Suprapubic skin (tissue), 4 donors: ENCODE measurements at regions not wholly inside any gene's neighbourhood (a gene's known extent, or its start where the extent isn't known, plus 50 kb on each side); places are given as distances from the start of the nearest gene placed in this dataset.

Experiments used
- DNase-seq, 2 donors: peaks; one replicate each; pipeline ENCODE4 v3.0.0-alpha.2; 2019; ENCODE audit warnings: low spot score in 2 of 2
- H3K27ac ChIP-seq: fragments of 200-600 bp; sonication (generic); one replicate; pipeline ENCODE4 v1.5.1; 2019
- H3K27me3 ChIP-seq: fragments of 200-600 bp; sonication (generic); one replicate; pipeline ENCODE4 v1.5.1; 2019
- H3K36me3 ChIP-seq: fragments of 200-600 bp; sonication (generic); one replicate; pipeline ENCODE4 v1.5.1; 2019
- H3K4me1 ChIP-seq: fragments of 200-600 bp; sonication (generic); one replicate; pipeline ENCODE4 v1.5.1; 2019
- H3K4me3 ChIP-seq: fragments of 200-600 bp; sonication (generic); one replicate; pipeline ENCODE4 v1.5.1; 2019; ENCODE audit warnings: mild to moderate bottlenecking
- H3K9me3 ChIP-seq: fragments of 200-600 bp; sonication (generic); one replicate; pipeline ENCODE4 v1.5.1; 2019
- EP300 ChIP-seq: sonication (generic); formaldehyde crosslinking; IDR thresholded peaks from one replicate; pipeline ENCODE4 v1.6.1; 2017; ENCODE audit warnings: antibody characterized with exemption
- POLR2A ChIP-seq, 2 donors: fragments of 450-650 bp; IDR thresholded peaks; one replicate each; pipeline ENCODE4 v1.6.1; 2017; ENCODE audit warnings: antibody characterized with exemption in 2 of 2, mild to moderate bottlenecking in 2 of 2, moderate library complexity in 2 of 2
- POLR2AphosphoS5 ChIP-seq, 3 donors: sonication (generic); formaldehyde crosslinking; IDR thresholded peaks; one replicate each; pipeline ENCODE4 v1.6.1; 2017; ENCODE audit warnings: antibody characterized with exemption in 3 of 3
- WGBS: methylation state at CpG from one replicate; pipeline ENCODE4 v1.1.5; 2018; 5-methylcytosine and 5-hydroxymethylcytosine counted together
- TF ChIP-seq, protein P1 (sequence below), 2 donors: fragments of 200-600 bp in 1 of 2; fragments of 450-650 bp in 1 of 2; sonication (generic) in 1 of 2; IDR thresholded peaks; one replicate each; pipeline ENCODE4 v1.5.1; 2016 to 2019; ENCODE audit warnings: antibody characterized with exemption in 2 of 2, mild to moderate bottlenecking in 1 of 2, moderate library complexity in 1 of 2

DNA sequence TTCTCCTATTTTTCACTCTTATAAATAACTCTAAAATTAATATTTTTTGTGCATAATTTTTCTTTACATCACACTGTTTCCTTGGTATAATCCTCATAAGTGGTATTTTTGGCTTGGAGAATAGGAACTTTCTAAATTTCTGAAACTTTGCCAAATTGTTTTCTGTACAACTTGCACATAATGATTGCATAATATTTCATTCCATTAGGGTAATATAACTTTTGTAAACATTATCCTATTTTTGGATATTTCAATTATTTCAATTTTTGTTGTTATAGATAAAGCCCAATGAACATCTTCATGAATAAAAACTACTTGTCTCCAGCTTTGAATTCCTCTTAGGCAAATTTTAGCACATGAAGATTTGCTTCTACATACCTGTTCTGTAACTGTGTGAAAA lies 135.9 kb downstream of the ELAPOR2 start:
- no peak overlapping the region for H3K4me3 ChIP-seq
- DNase-seq = no peak
- no peaks in the 10 kb centered on the region for H3K9me3 ChIP-seq
- no peaks in the 10 kb centered on the region for H3K36me3 ChIP-seq
- no peaks in the 10 kb centered on the region for H3K4me1 ChIP-seq
- TF ChIP-seq, protein P1, sequence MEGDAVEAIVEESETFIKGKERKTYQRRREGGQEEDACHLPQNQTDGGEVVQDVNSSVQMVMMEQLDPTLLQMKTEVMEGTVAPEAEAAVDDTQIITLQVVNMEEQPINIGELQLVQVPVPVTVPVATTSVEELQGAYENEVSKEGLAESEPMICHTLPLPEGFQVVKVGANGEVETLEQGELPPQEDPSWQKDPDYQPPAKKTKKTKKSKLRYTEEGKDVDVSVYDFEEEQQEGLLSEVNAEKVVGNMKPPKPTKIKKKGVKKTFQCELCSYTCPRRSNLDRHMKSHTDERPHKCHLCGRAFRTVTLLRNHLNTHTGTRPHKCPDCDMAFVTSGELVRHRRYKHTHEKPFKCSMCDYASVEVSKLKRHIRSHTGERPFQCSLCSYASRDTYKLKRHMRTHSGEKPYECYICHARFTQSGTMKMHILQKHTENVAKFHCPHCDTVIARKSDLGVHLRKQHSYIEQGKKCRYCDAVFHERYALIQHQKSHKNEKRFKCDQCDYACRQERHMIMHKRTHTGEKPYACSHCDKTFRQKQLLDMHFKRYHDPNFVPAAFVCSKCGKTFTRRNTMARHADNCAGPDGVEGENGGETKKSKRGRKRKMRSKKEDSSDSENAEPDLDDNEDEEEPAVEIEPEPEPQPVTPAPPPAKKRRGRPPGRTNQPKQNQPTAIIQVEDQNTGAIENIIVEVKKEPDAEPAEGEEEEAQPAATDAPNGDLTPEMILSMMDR (IDR thresholded peaks at IDR 0.05) = no peak
- TF ChIP-seq EP300 (no peak), POLR2AphosphoS5 (IDR thresholded peaks at IDR 0.05) (no peak), POLR2A (IDR thresholded peaks at IDR 0.05) (no peak)
- no peak overlapping the region for H3K27ac ChIP-seq
- H3K27me3 ChIP-seq = no peaks in the 10 kb centered on the region

DNA sequence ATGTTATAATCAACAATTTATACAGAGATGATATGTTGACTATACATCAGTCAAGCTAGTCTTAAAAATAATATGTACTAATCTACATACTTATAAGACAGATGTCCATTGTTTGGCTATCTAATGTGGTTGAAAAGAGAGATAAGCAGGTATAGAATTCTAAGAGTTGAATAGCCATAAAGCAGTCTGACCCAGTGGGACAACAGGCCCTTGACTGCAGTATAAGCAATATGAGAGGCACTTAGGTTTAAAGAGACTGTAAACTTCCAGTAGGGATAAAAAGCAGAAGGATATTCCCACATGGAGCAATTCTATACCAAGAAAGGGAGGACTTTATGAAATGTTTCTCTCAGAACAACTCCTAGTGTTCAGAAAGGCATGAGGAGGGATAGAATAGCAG lies 139.3 kb downstream of the ELAPOR2 start:
- no peaks in the 10 kb centered on the region for H3K9me3 ChIP-seq
- DNase-seq = no peak
- H3K27me3 ChIP-seq = no peaks in the 10 kb centered on the region
- no peaks in the 10 kb centered on the region for H3K36me3 ChIP-seq
- no peaks in the 10 kb centered on the region for H3K4me1 ChIP-seq
- TF ChIP-seq, protein P1 (IDR thresholded peaks at IDR 0.05) = no peak
- TF ChIP-seq POLR2AphosphoS5 (IDR thresholded peaks at IDR 0.05) = no peak
- TF ChIP-seq POLR2A (IDR thresholded peaks at IDR 0.05) = no peak
- no peak for TF ChIP-seq EP300
- no peak overlapping the region for H3K27ac ChIP-seq
- H3K4me3 ChIP-seq = no peak overlapping the region

DNA sequence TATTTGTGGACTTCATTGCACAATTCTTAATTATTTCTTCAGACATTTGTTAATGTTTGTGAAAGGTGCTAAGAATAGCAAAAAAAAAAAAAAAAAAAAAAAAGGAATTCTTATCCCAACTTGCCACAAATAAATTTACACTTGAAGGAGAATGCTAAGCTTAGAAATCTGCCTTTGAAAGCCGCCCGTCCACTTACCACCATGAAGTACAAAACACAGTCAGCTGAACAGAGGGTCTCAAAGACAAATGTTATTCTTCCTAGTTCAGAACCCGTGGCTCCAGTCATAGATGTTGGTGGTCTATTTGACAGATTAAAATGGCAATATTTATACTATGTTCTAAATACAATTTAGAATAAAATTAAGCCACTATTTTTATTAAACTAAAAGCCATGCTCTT lies 141.2 kb downstream of the ELAPOR2 start:
- H3K9me3 ChIP-seq = no peaks in the 10 kb centered on the region
- no peaks in the 10 kb centered on the region for H3K36me3 ChIP-seq
- H3K27me3 ChIP-seq = no peaks in the 10 kb centered on the region
- WGBS = 72% methylated on average over 3 of the region's 3 CpGs
- H3K27ac ChIP-seq = no peak overlapping the region
- TF ChIP-seq POLR2A (IDR thresholded peaks at IDR 0.05) (no peak), EP300 (no peak), POLR2AphosphoS5 (IDR thresholded peaks at IDR 0.05) (no peak)
- TF ChIP-seq, protein P1 (IDR thresholded peaks at IDR 0.05) = no peak
- DNase-seq = no peak
- no peaks in the 10 kb centered on the region for H3K4me1 ChIP-seq
- no peak overlapping the region for H3K4me3 ChIP-seq

DNA sequence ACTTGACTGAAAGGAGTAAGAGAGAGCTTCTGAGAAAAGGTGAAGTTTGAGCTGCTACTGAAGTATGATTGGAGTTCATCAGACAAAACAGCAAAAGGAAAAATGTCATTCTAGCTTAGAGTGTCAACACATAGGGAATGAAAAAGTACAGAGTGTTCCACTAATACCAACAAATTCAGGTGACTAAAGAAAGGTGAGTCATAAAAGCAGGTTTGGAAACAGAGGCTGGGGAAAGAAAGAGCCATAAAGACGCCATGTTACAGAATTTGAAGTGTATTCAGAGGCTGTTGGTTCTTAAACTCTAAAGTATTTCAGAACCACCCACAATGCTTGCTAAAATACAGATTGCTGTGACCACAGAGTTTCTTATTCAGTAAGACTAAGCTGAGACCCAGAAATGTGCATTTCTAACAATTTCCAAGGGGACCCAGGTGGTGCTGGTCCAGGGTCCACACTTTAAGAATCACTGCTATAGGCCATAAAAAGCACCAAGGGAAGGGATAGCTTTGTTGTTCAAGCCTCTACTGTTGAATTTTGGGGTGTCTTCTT lies 143.1 kb downstream of the ELAPOR2 start:
- TF ChIP-seq POLR2AphosphoS5 (IDR thresholded peaks at IDR 0.05) (no peak), EP300 (no peak), POLR2A (IDR thresholded peaks at IDR 0.05) (no peak)
- TF ChIP-seq, protein P1 (IDR thresholded peaks at IDR 0.05) = no peak

DNA sequence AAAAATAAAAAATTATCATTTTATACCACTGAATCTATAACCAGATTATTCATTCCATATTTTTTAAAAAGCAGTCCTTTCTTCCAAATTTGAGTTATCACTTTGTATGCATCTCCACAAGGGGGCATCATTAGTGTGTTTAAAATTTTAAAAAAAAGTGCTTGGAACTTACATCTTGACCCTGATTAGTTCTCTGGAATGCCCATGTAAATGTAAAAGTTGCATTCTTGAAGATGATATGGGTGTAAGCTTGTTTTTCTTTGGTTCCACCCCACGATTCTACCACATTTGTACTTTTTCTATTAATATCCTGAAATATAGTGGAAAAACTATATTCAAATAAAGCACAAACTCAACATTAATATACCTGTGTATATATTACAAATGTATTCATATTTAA lies 144.9 kb downstream of the ELAPOR2 start:
- Histone ChIP-seq H3K27ac (no peak overlapping the region), H3K36me3 (no peaks in the 10 kb centered on the region), H3K4me1 (no peaks in the 10 kb centered on the region), H3K27me3 (no peaks in the 10 kb centered on the region), H3K4me3 (no peak overlapping the region), H3K9me3 (no peaks in the 10 kb centered on the region)
- WGBS = 62% methylated on average over 1 of the region's 1 CpG
- TF ChIP-seq POLR2A (IDR thresholded peaks at IDR 0.05) = no peak
- TF ChIP-seq, protein P1 (IDR thresholded peaks at IDR 0.05) = peak in 1 of 2 donors; percentile 16
- DNase-seq = no peak

More for the DNA sequence above, 143.1 kb downstream of the ELAPOR2 start:
- no peak overlapping the region for H3K27ac ChIP-seq
- no peaks in the 10 kb centered on the region for H3K36me3 ChIP-seq
- DNase-seq = no peak
- H3K4me3 ChIP-seq = no peak overlapping the region
- H3K4me1 ChIP-seq = no peaks in the 10 kb centered on the region
- H3K9me3 ChIP-seq = no peaks in the 10 kb centered on the region
- WGBS = 93% methylated on average over 1 of the region's 1 CpG
- no peaks in the 10 kb centered on the region for H3K27me3 ChIP-seq
